Endothelial cell of umbilical vein (primary cell): ENCODE measurements at regions not wholly inside any gene's neighbourhood (a gene's known extent, or its start where the extent isn't known, plus 50 kb on each side); places are given as distances from the start of the nearest gene placed in this dataset.

Experiments
- BruUV-seq: library from RNA; stranded (reverse); fragments of 400-500 nt; replicated peaks from 2 replicates; lab custom pipeline; 2021; lab: Mats Ljungman, UMichigan
- CTCF ChIA-PET: fragments of 300-600, 350-600 bp; sonication (Branson Sonifier 250); formaldehyde crosslinking; loops from one replicate; lab custom pipeline; 2021; ENCODE audit warnings: antibody characterized with exemption, inconsistent platforms; lab: Charles Lee
- POLR2A ChIA-PET: fragments of 300-600, 350-600 bp; sonication (Branson Sonifier 250); formaldehyde crosslinking; loops from one replicate; lab custom pipeline; 2021; ENCODE audit warnings: antibody characterized with exemption, inconsistent platforms; lab: Charles Lee
- DNase-seq: peaks from one replicate; pipeline ENCODE4 v3.0.0-alpha.2; 2011; ENCODE audit warnings: low read depth, low spot score
- FAIRE-seq: peaks from 2 replicates; lab custom pipeline; 2011; peaks lifted over from hg19 to GRCh38; lab: Jason Lieb, UNC
- H2AFZ ChIP-seq: 2 replicates; pipeline ENCODE4 v1.6.0; 2012; ENCODE audit warnings: low read depth, low read length, control low read depth, inconsistent platforms
- H3K27ac ChIP-seq: 2 replicates; pipeline ENCODE4 v1.5.1; 2011; ENCODE audit warnings: low read depth, mild to moderate bottlenecking, control low read depth, low read length, moderate library complexity; ENCODE audit not compliant: insufficient read depth
- H3K27me3 ChIP-seq, 2 experiments: 2 replicates each; pipeline versions ENCODE4 v1.6.0 to v1.6.1; 2011; ENCODE audit warnings: low read length in 2 of 2, mixed read lengths in 1 of 2; ENCODE audit not compliant: control insufficient read depth in 2 of 2, insufficient read depth in 2 of 2
- H3K36me3 ChIP-seq, 2 experiments: 2 replicates in 1 of 2; 3 replicates in 1 of 2; pipeline ENCODE4 v1.5.1; 2011; ENCODE audit warnings: low read length in 2 of 2, mild to moderate bottlenecking in 1 of 2, moderate library complexity in 1 of 2; ENCODE audit not compliant: control insufficient read depth in 2 of 2, insufficient read depth in 2 of 2; ENCODE audit errors: extremely low read depth in 1 of 2
- H3K4me1 ChIP-seq: 3 replicates; pipeline ENCODE4 v1.5.1; 2011; ENCODE audit warnings: mild to moderate bottlenecking, low read length; ENCODE audit not compliant: control insufficient read depth, insufficient read depth; ENCODE audit errors: extremely low read depth
- H3K4me2 ChIP-seq: 2 replicates; pipeline ENCODE4 v1.6.1; 2011; ENCODE audit warnings: low read length, control low read depth, mixed read lengths; ENCODE audit not compliant: insufficient read depth
- H3K4me3 ChIP-seq, 3 experiments: fragments of 200-600 bp in 1 of 3; sonication (generic), shearing (Covaris generic) in 1 of 3; replicated peaks in 1 of 3; 2 replicates each; pipeline ENCODE4 v1.5.1; 2011 to 2016; ENCODE audit warnings: control low read depth in 3 of 3, low read length in 3 of 3, mild to moderate bottlenecking in 2 of 3, inconsistent platforms in 1 of 3, low read depth in 1 of 3, moderate library complexity in 1 of 3; ENCODE audit not compliant: insufficient read depth in 1 of 3
- H3K79me2 ChIP-seq: 2 replicates; pipeline ENCODE4 v1.6.0; 2012; ENCODE audit warnings: low read length, inconsistent platforms; ENCODE audit not compliant: control insufficient read depth, insufficient read depth
- H3K9ac ChIP-seq: replicated peaks from 2 replicates; pipeline ENCODE3; 2011; ENCODE audit warnings: low read length, control low read depth; ENCODE audit not compliant: insufficient read depth; ENCODE audit errors: extremely low read depth
- H3K9me1 ChIP-seq: replicated peaks from 3 replicates; pipeline ENCODE4 v1.6.0; 2011; ENCODE audit warnings: mild to moderate bottlenecking, low read length; ENCODE audit not compliant: control insufficient read depth, insufficient read depth; ENCODE audit errors: extremely low read depth
- H3K9me3 ChIP-seq: replicated peaks from 2 replicates; pipeline ENCODE4 v1.5.1; 2012; ENCODE audit warnings: low read length, inconsistent platforms; ENCODE audit not compliant: control insufficient read depth, insufficient read depth
- H4K20me1 ChIP-seq: replicated peaks from 2 replicates; pipeline ENCODE3; 2011; ENCODE audit warnings: mild to moderate bottlenecking, low read length; ENCODE audit not compliant: control insufficient read depth, insufficient read depth; ENCODE audit errors: extremely low read depth
- CTCF ChIP-seq, 2 donors: IDR thresholded peaks; 1 replicate in 1 of 2; 2 replicates in 1 of 2; pipeline ENCODE4 v1.5.1; 2011; ENCODE audit warnings: low read length in 2 of 2, mild to moderate bottlenecking in 2 of 2, moderate library complexity in 2 of 2, control low read depth in 1 of 2, inconsistent platforms in 1 of 2, low read depth in 1 of 2; ENCODE audit not compliant: insufficient read depth in 1 of 2; ENCODE audit errors: extremely low read depth in 1 of 2
- EZH2 ChIP-seq: IDR thresholded peaks from 2 replicates; pipeline ENCODE4 v1.6.1; 2012; ENCODE audit warnings: borderline replicate concordance, low read depth, mild to moderate bottlenecking, moderate library complexity, low read length, inconsistent platforms; ENCODE audit not compliant: severe bottlenecking
- FOS ChIP-seq: IDR thresholded peaks from 2 replicates; pipeline ENCODE4 v1.6.1; 2011; ENCODE audit warnings: mild to moderate bottlenecking, low read length, moderate library complexity, borderline replicate concordance; ENCODE audit not compliant: insufficient read depth
- GATA2 ChIP-seq: IDR thresholded peaks from 2 replicates; pipeline ENCODE4 v1.7.0; 2011; ENCODE audit warnings: low read depth, mild to moderate bottlenecking, moderate library complexity, mixed read lengths, low read length; ENCODE audit not compliant: insufficient read length, insufficient read depth
- JUN ChIP-seq: IDR thresholded peaks from 2 replicates; pipeline ENCODE4 v1.6.1; 2011; ENCODE audit warnings: borderline replicate concordance, low read depth; ENCODE audit not compliant: insufficient read length, insufficient read depth
- MAX ChIP-seq: IDR thresholded peaks from 2 replicates; pipeline ENCODE4 v1.6.1; 2011; ENCODE audit not compliant: insufficient read depth, insufficient read length
- MYC ChIP-seq: IDR thresholded peaks from one replicate; pipeline ENCODE4 v1.6.1; 2011; ENCODE audit warnings: mild to moderate bottlenecking, low read depth, low read length
- POLR2A ChIP-seq: IDR thresholded peaks from 2 replicates; pipeline ENCODE4 v1.6.1; 2012; ENCODE audit warnings: low read depth, mild to moderate bottlenecking, control low read depth, low read length
- POLR2AphosphoS5 ChIP-seq: IDR thresholded peaks from 2 replicates; pipeline ENCODE4 v1.6.1; 2012; ENCODE audit warnings: low read depth, mild to moderate bottlenecking, control low read depth, low read length, moderate library complexity; ENCODE audit not compliant: insufficient read depth
- dilution Hi-C: fragments of 300-500 bp; cut with MboI; formaldehyde crosslinking; loops from one replicate; pipeline ENCODE4 v1.15.0; 2019; ENCODE audit warnings: low sequenced_read_pairs; ENCODE audit not compliant: extremely low pct_ligation_motif_present
- intact Hi-C: fragments of 100-400 bp; cut with micrococcal nuclease; formaldehyde crosslinking; loops from one replicate; pipeline ENCODE4 v1.10.0; 2022

GRCh38 chr1:199696225-199696624 is 331.3 kb upstream of the NR5A2 start:
- intact Hi-C loops (no loop called here), dilution Hi-C loops (no loop called here)
- H3K4me1 ChIP-seq = peaks cover 7% of the 10 kb centered on the region
- H3K79me2 ChIP-seq = no peaks in the 10 kb centered on the region
- BruUV-seq = no TSS peak
- H2AFZ ChIP-seq = no peak overlapping the region
- H3K4me3 ChIP-seq = no peak overlapping the region
- H3K9ac ChIP-seq = no peak overlapping the region
- FAIRE-seq = no peak
- no peaks in the 10 kb centered on the region for H3K9me1 ChIP-seq
- H3K9me3 ChIP-seq = no peaks in the 10 kb centered on the region
- no peaks in the 10 kb centered on the region for H3K27me3 ChIP-seq
- DNase-seq = no peak
- POLR2A ChIA-PET = no interaction called here
- no peak overlapping the region for H3K4me2 ChIP-seq
- no peaks in the 10 kb centered on the region for H4K20me1 ChIP-seq
- CTCF ChIA-PET = no interaction called here
- TF ChIP-seq EZH2 (no peak), POLR2AphosphoS5 (no peak), FOS (no peak), CTCF (IDR thresholded peaks at IDR 0.05; ENCODE audit: extremely low read depth in 1 of 2, insufficient read depth in 1 of 2, low read depth in 1 of 2, low read length in 2 of 2) (no peak), MYC (no peak), POLR2A (no peak), MAX (no peak), GATA2 (no peak), JUN (no peak)
- H3K27ac ChIP-seq = no peak overlapping the region
- H3K36me3 ChIP-seq = no peaks in the 10 kb centered on the region
